Inflammatory macrophage (primary cell): ENCODE measurements at regions not wholly inside any gene's neighbourhood (a gene's known extent, or its start where the extent isn't known, plus 50 kb on each side); places are given as distances from the start of the nearest gene placed in this dataset.
"Not testable (repeated sequence)": the region's sequence is repeated elsewhere in the genome, so short reads cannot be mapped to it uniquely, and the experiment has no call there.

Source experiments
- DNase-seq, 2 donors: peaks; one replicate each; pipeline ENCODE4 v3.0.0-alpha.2; 2020 to 2022

DNA sequence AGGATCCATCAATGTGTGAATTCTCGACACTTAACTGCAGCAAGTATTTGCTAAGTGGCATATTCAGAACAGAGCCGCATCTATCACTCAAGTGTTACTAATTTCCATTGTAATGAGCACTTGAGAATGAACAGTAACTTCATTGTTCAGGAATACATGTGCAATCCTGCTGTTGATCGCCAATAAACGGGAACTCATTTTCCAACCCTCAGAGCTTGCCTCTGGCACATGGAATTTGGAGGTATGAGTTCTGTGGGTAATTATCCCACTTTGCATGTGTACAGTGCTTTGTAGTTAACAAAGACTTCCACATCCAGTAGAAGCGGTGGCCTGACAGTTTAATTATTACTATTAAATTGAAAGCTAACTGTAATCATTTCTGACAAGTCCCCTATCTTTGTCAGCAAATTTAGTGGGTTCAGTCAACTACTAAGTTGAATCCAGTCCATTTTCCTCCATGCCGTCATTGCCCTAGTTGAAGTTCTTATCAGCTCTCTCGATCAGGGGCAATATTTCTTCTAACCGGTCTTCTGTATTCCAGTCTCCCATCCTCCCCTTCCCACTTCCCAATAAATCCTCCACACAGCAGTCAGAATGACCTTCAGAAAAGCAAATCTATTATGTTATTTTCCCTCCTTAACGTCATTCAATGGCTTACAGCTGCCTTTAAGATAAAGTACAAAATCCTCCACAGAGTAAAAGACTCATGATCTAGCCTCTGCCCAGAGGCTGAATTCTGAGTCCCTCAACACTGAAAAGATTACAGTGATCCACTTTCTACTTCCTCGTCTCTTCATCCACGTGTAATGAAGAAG, 62.4 kb upstream of the GBA3 start:
- not testable (repeated sequence) for DNase-seq

DNA sequence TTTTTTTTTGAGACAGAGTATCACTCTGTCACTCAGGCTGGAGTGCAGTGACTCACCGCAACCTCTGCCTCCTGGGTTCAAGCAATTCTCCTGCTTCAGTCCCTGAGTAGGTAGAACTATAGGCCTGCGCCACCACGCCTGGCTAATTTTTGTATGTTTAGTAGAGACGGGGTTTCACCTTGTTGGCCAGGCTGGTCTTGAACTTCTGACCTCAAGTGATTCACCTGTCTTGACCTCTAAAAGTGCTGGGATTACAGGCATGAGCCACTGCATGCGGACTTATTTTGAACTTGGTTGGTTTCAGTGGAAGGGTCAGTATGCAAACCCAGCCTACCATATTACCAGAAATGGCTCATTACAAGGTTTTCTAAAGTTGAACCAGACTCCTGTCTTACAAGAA, 61.6 kb upstream of the GBA3 start:
- not testable (repeated sequence) for DNase-seq

DNA sequence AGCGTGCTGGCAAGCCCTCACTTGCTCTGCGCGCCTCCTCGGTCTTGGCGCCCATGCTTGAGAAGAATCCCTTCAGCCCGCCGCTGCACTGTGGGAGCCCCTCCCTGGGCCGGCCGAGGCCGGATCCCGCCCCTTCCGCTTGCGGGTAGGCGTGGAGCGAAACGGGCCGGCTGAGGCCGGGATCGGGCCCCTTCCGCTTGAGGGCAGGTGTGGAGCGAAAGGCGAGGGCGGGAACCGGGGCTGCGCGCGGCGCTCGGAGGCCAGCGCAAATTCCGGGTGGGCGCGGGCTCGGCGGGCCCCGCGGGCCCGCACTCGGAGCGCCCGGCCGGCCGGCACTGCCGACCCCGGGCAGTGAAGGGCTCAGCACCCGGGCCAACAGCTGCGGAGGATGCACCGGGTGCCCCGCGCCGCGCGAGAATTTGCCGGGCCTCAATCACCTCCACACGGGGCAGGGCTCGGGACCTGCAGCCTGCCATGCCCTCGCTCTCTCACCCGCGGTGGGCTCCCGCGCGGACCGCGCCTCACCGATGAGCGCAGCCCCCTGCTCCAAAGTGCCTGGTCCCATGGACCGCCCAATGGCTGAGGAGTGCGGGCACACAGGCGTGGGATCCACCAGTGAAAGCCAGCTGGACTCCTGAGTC, 58.1 kb upstream of the GBA3 start:
- peak in 1 of 2 donors; percentile 5 for DNase-seq

DNA sequence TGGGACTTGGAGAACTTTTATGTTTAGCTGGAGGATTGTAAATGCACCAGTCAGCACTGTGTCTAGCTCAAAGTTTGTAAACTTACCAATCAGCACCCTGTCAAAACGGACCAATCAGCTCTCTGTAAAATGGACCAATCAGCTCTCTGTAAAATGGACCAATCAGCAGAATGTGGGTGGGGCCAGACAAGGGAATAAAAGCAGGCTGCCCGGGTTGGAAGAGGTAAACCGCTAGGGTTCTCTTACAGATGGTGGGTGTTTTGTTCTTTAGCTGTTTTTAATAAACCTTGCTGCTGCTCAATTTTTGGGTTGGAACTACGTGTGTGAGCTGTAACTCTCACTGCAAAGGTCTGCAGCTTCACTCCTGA, 57.6 kb upstream of the GBA3 start:
- DNase-seq: not testable (repeated sequence)

DNA sequence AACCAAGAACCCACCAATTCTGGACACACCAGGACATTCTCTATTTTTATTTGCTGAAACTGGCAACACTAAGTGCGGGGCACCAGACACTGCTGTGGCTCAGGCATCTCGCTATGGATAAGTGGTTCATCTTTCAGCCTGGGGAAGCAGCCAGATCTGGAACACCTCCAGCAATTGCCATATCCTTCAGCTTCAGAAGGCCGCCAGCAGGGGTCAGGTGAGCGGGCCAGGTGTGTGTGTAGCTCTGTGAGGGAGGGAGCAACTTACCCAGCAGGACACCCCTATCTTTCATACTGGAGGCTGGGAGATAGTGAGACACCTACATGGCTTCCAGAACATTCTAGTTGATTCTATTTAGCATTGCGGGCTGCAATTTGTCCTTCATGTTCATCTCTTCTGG, 57.0 kb upstream of the GBA3 start:
- no peak for DNase-seq

DNA sequence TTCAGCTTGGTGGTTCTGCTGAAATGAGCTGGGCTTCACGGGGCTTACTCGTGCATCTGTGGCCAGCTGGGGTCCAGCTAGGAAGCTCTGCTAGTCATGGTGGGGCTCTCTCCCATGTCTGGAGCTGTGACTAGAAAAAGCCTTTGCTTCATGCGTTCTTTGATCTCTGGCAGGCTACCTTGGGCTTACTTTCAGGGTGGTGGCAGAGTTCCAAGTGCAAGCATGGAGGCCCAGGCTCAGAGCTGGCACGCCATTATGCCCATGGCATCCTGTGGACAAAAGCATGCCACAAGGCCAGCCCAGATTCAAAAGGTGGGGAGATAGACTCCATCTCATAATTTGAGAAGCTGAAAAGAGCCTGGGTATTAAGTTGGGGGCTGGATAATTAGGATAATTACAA, 55.4 kb upstream of the GBA3 start:
- no peak for DNase-seq
